ENCODE measurements at regions not wholly inside any gene's neighbourhood (a gene's known extent, or its start where the extent isn't known, plus 50 kb on each side); places are given as distances from the start of the nearest gene placed in this dataset.

- TF ChIP-seq CTCF (conservative IDR thresholded peaks at IDR 0.05; ENCODE audit: low read length): no peak
- no peak for TF ChIP-seq EZH2phosphoT487 (IDR thresholded peaks at IDR 0.05; ENCODE audit: borderline replicate concordance)
These were observed 203.0 kb upstream of the USP25 start for GRCh38 chr21:15526798-15527197.
